Sigmoid colon (tissue), 4 donors: ENCODE measurements at regions not wholly inside any gene's neighbourhood (a gene's known extent, or its start where the extent isn't known, plus 50 kb on each side); places are given as distances from the start of the nearest gene placed in this dataset.

Experiments
- EP300 ChIP-seq, 4 donors: sonication (generic); formaldehyde crosslinking; IDR thresholded peaks; one replicate each; pipeline ENCODE4 v1.6.1; 2017; ENCODE audit warnings: antibody characterized with exemption in 4 of 4
- POLR2A ChIP-seq, 2 donors: fragments of 450-650 bp; IDR thresholded peaks; one replicate each; pipeline ENCODE4 v1.6.1; 2016; ENCODE audit warnings: antibody characterized with exemption in 2 of 2, mild to moderate bottlenecking in 2 of 2, moderate library complexity in 2 of 2

DNA sequence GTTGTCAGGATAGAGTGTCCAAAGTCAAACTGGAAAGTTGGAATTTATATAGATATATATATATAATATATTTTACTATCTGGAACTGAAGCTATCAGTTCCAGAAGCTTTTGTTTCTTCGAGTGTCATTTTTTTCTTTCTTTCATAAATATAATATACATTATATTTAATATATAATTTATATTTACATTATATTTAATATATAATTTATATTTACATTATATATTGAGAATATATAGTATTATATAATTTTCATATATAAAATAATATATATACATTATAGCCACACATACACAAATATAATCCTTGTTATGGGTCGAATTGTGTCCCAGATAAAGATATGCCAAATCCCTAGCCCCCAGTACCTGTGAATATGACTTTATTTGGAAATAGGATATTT, 842.3 kb upstream of the LRRC4C start:
- TF ChIP-seq EP300 (IDR thresholded peaks at IDR 0.05) (no peak), POLR2A (IDR thresholded peaks at IDR 0.05) (no peak)
